GM18498 (cell line): ENCODE measurements at regions not wholly inside any gene's neighbourhood (a gene's known extent, or its start where the extent isn't known, plus 50 kb on each side); places are given as distances from the start of the nearest gene placed in this dataset.
"Not testable (repeated sequence)": the region's sequence is repeated elsewhere in the genome, so short reads cannot be mapped to it uniquely, and the experiment has no call there.

Experiments
- ATAC-seq: cut with Tn5 transposase; IDR thresholded peaks from one replicate; pipeline ENCODE4 v1.9.1; 2021; ENCODE audit warnings: mild to moderate bottlenecking, moderate library complexity; ENCODE audit not compliant: unreplicated experiment

- no peak for ATAC-seq
These were observed 522.4 kb upstream of the NAALADL2 start for GRCh38 chr3:174336784-174337183.

DNA sequence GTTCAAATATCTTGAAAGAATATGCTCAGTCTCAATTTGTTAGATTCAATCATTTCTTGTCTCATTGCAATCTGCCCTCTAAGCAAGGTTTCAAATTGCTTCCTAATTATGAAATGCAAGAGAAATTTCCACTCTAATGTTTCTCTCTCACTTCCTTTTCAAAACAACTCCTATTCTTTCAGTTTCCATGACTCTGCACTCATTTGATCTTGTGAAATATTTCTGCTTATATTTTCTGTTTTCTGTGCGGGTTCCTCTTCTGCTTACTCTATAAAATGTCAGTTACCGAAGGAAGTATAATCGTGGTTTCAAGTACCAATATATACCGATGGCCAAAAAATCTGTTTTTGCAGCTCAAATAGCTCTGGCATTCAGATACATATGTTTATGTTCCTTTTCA is 521.9 kb upstream of the NAALADL2 start:
- no peak for ATAC-seq

- ATAC-seq = no peak
These were observed 518.2 kb upstream of the NAALADL2 start for GRCh38 chr3:174340624-174341587.

GRCh38 chr3:174342171-174342570 is 517.0 kb upstream of the NAALADL2 start:
- ATAC-seq = no peak

DNA sequence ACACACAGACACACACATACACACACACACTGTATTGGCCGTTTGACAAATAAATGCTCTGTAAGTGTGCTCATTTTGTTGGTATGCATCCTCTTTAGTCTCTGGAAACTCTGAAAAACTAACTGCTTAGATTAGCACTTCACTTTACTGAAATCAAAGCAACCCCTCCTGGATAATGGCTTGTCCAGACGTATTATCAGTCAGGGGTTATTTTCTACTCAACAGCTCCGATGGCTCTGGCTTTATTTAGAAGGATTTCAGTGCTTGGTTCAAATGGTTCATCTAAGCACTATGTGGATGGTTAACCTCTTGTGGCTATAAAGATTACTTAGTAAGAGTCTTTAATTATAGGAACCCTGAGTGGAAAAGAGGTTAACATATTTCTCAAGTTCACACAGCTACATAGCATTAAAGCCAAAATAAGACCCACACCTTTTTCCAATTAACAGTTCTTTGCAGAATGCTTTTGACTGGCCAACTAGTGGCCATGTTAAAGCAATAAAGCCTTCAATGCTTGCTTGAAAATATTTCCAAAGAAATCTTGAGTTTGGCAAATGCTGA is 516.1 kb upstream of the NAALADL2 start:
- ATAC-seq = no peak

- no peak for ATAC-seq
These were observed 513.0 kb upstream of the NAALADL2 start for GRCh38 chr3:174346141-174346540.

DNA sequence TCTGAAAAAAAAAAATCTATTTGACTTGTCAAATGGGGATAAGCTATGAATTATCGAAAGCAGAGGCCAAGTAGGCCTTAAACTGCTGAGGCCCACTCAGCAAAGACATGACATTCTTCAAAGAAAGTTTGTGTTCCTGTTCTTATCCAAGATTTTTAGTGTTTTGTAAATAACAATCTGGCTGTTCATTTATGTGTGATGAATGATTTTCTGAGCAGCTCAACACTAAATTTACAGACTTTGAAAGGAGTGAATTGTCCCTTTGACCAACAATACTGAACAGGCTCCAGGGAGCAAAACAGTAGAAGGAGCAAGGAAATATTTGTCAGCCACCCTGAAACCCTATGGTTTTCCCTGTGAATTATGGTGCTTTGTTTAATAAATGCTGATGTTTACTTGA is 512.6 kb upstream of the NAALADL2 start:
- no peak for ATAC-seq

DNA sequence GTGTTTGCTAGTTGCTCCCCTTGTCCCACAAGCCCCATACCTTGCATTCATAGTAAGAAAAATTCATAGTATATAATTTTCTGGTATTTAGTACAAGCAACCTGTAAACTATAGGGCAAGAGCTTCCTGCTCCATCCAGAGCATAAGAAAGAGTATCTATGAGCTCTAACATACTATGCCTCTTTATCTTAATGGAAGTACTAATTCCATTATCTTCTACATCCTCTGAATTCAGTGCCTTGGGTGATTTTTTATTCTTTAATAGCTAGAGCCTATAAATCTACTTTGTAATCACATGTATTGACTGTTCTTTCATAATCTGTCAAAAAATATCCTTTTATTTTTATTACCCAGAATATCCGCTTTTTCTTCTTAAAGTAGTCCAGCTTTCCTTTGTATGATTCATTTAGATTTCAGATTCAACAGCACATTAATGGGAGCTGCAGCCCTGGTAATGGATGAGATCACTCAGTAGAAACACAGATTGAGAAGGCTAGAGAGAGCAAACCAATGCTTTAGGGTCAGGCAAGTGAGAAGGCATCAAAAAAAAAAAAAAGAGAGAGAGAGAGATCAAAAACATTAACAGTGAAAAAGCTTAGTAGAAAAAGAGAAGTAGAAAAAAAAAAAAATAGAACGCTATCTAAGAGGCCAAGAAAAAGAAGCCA is 511.5 kb upstream of the NAALADL2 start:
- ATAC-seq = no peak

GRCh38 chr3:174352227-174352626 is 506.9 kb upstream of the NAALADL2 start:
- no peak for ATAC-seq

DNA sequence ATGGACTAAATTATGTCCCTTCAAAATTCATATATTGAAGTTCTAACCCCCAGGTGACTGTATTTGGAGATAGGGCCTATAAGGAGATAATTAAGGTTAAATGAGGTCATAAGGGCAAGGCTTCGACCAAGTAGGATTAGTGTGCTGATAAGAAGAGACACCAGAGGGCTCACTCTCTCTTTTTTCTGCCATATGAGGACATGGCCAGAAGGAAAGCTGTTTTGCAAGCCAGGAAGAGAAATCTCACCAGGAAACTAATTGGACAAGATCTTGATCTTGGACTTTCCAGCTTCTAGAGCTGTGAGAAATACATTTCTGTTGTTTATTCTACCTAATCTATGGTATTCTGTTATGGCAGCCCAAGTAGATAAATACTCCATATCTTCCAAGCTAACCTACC is 503.6 kb upstream of the NAALADL2 start:
- no peak for ATAC-seq

DNA sequence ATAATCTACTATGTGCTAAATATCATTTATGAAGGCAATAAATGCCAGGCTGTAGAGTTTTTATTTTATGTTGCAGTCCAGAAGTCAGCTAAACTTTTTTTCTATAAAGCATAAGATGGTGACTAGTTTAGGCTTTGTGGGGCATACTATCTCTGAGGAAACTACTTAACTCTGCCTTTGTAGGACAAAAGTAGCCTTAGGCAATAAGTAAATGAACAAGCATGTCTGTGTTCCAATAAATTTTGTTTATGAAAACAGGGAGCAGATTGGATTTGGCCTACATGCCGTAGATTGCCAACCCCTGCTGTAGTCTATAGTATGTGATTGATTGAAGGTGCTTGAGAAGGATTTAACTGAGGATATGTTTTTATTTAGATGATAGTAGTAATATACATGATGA is 502.5 kb upstream of the NAALADL2 start:
- no peak for ATAC-seq

- no peak for ATAC-seq
These were observed 500.9 kb upstream of the NAALADL2 start for GRCh38 chr3:174358252-174358651.

GRCh38 chr3:174362556-174362955 is 496.6 kb upstream of the NAALADL2 start:
- no peak for ATAC-seq

- ATAC-seq = no peak
These were observed 495.9 kb upstream of the NAALADL2 start for GRCh38 chr3:174363256-174363655.

DNA sequence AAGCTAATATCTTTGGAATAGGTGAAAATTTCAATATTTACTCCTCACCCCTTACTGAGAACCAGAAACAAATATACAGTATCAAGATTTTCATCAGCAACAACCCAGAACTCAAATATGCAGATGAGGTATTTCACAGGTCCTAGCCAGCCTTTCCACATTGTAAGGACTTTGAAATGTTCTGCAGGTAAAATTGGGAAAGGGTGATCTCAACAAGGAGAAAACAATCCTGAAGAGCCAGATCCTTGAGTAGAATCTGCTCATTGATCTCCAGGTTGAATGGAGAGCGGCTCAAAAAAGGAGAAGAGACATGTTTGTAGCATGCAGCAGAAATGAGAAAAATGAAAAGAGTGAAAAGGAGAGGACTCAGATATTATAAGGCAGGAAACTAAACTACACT is 493.3 kb upstream of the NAALADL2 start:
- no peak for ATAC-seq

DNA sequence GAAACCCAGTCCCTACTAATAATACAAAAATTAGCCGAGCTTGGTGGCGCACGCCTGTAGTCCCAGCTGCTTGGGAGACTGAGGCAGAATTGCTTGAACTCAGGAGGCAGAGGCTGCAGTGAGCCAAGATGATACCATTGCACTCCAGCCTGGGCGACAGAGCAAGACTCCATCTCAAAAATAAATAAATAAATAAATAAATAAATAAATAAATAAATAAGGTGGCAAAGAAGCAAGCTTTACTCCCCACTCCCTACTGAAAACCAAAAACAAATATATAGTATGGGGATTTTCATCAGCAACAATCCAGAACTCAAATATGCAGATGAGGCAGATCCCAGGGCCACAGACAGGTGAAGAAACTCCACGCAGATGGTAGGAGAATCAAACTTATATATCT is 492.2 kb upstream of the NAALADL2 start:
- not testable (repeated sequence) for ATAC-seq

GRCh38 chr3:174376346-174376745 is 482.8 kb upstream of the NAALADL2 start:
- no peak for ATAC-seq

- no peak for ATAC-seq
These were observed 482.0 kb upstream of the NAALADL2 start for GRCh38 chr3:174377096-174377495.

- no peak for ATAC-seq
These were observed 481.4 kb upstream of the NAALADL2 start for GRCh38 chr3:174377684-174378083.

- ATAC-seq = no peak
These were observed 476.3 kb upstream of the NAALADL2 start for GRCh38 chr3:174382878-174383277.

DNA sequence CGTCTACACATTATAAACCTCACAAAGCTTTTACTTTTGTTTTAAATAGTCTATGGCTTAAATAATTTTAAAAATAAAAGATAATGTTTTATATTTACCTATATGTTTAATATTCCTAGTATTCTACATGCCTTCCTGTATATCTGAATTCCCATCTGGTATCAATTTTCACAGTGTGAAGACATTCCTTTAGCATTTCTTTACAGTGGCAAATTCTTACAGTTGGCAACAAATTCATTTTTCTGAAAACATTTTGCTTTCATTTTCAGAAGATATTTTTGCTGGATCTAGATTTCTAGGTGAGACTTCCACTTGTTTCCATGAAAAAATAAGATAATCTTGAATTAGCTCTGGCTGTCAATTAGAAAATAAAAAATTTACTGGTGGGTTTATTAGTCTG is 471.4 kb upstream of the NAALADL2 start:
- no peak for ATAC-seq

DNA sequence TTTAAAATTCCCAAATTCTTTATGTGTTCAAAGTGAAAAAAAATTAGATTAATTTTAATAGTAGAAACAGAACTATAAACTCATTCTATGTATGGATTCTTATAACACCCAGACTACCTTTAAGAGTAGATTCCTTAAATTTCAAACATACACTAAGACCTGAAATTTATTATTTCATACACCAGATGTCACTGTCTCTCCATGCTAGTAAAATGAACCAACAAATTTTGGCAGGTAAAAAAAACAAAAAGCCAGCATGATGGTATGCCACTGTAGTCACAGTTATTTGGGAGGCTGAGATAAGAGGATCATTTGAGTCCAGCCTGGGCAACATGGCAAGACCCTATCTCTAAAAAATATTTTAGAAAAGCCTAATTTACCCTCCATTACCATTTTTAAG is 461.3 kb upstream of the NAALADL2 start:
- no peak for ATAC-seq
